Activated naive CD4-positive, alpha-beta T cell treated with Interleukin-2 at 50 U/mL for 16 hours (primary cell): ENCODE measurements at regions not wholly inside any gene's neighbourhood (a gene's known extent, or its start where the extent isn't known, plus 50 kb on each side); places are given as distances from the start of the nearest gene placed in this dataset.

Experiments used
- DNase-seq: peaks from one replicate; pipeline ENCODE4 v3.0.0-alpha.2; 2020

- DNase-seq = no peak
Measured at GRCh38 chr7:136229790-136230189, 252.6 kb upstream of the MTPN start.

- DNase-seq = no peak
Measured at GRCh38 chr7:136228171-136228570, 251.0 kb upstream of the MTPN start.

GRCh38 chr7:136214356-136214755, 237.2 kb upstream of the MTPN start:
- no peak for DNase-seq

GRCh38 chr7:136213012-136213411, 235.9 kb upstream of the MTPN start:
- DNase-seq = no peak

- no peak for DNase-seq
Measured at GRCh38 chr7:136210664-136211063, 233.5 kb upstream of the MTPN start.

GRCh38 chr7:136210079-136210478, 232.9 kb upstream of the MTPN start:
- DNase-seq = no peak

- DNase-seq = no peak
Measured at GRCh38 chr7:136205956-136206355, 228.8 kb upstream of the MTPN start.

- DNase-seq = no peak
Measured at GRCh38 chr7:136198168-136198567, 221.0 kb upstream of the MTPN start.

- DNase-seq = no peak
Measured at GRCh38 chr7:136194878-136195277, 217.7 kb upstream of the MTPN start.

GRCh38 chr7:136193940-136194339, 216.8 kb upstream of the MTPN start:
- DNase-seq = no peak

GRCh38 chr7:136189506-136189998, 212.4 kb upstream of the MTPN start:
- no peak for DNase-seq

- DNase-seq = no peak
Measured at GRCh38 chr7:136186281-136186680, 209.1 kb upstream of the MTPN start.

GRCh38 chr7:136184719-136185118, 207.6 kb upstream of the MTPN start:
- no peak for DNase-seq

GRCh38 chr7:136183981-136184380, 206.8 kb upstream of the MTPN start:
- no peak for DNase-seq

GRCh38 chr7:136180984-136181383, 203.8 kb upstream of the MTPN start:
- no peak for DNase-seq

GRCh38 chr7:136179851-136180721, 202.9 kb upstream of the MTPN start:
- no peak for DNase-seq

GRCh38 chr7:136179154-136179553, 202.0 kb upstream of the MTPN start:
- DNase-seq = no peak

GRCh38 chr7:136174477-136175125, 197.4 kb upstream of the MTPN start:
- no peak for DNase-seq

GRCh38 chr7:136173874-136174273, 196.7 kb upstream of the MTPN start:
- DNase-seq = no peak

- no peak for DNase-seq
Measured at GRCh38 chr7:136171233-136171632, 194.1 kb upstream of the MTPN start.

GRCh38 chr7:136168821-136169220, 191.7 kb upstream of the MTPN start:
- DNase-seq = no peak

GRCh38 chr7:136167991-136168390, 190.8 kb upstream of the MTPN start:
- no peak for DNase-seq

- no peak for DNase-seq
Measured at GRCh38 chr7:136166521-136166920, 189.4 kb upstream of the MTPN start.

GRCh38 chr7:136163340-136163801, 186.2 kb upstream of the MTPN start:
- DNase-seq = no peak
